SK-N-SH treated with all-trans-retinoic acid at 6 μM for 48 hours (cell line): ENCODE measurements at regions not wholly inside any gene's neighbourhood (a gene's known extent, or its start where the extent isn't known, plus 50 kb on each side); places are given as distances from the start of the nearest gene placed in this dataset.

Experiments used
- ATAC-seq: fragments of 200-7000 bp; cut with Tn5 transposase; 3 replicates; pipeline ENCODE4 v1.9.1; 2020; ENCODE audit warnings: mild to moderate bottlenecking, moderate library complexity
- ARNTL ChIP-seq: fragments of 450-650 bp; formaldehyde crosslinking; IDR thresholded peaks from 2 replicates; pipeline ENCODE4 v1.5.0; 2020; ENCODE audit warnings: low read depth, mild to moderate bottlenecking, moderate library complexity, borderline replicate concordance
- BACH2 ChIP-seq: fragments of 250-450 bp; sonication (Bioruptor Pico); IDR thresholded peaks from 2 replicates; pipeline ENCODE4 v1.9.0; 2021; ENCODE audit warnings: mild to moderate bottlenecking, borderline replicate concordance
- CSDC2 ChIP-seq: fragments of 250-450 bp; sonication (Bioruptor Pico); IDR thresholded peaks from 2 replicates; pipeline ENCODE4 v1.5.0; 2020; ENCODE audit warnings: mild to moderate bottlenecking, moderate library complexity
- CSRNP3 ChIP-seq: fragments of 250-450 bp; sonication (Bioruptor Pico); IDR thresholded peaks from 2 replicates; pipeline ENCODE4 v1.5.1; 2021; ENCODE audit warnings: mild to moderate bottlenecking, moderate library complexity
- ESRRG ChIP-seq: fragments of 250-450 bp; sonication (Bioruptor Pico); IDR thresholded peaks from 2 replicates; pipeline ENCODE4 v1.6.1; 2021; ENCODE audit warnings: mild to moderate bottlenecking
- GLIS3 ChIP-seq: fragments of 250-450 bp; sonication (Bioruptor Pico); IDR thresholded peaks from 2 replicates; pipeline ENCODE4 v1.5.0; 2020; ENCODE audit warnings: mild to moderate bottlenecking, moderate library complexity
- ISL1 ChIP-seq: fragments of 250-450 bp; sonication (Bioruptor Pico); IDR thresholded peaks from 2 replicates; pipeline ENCODE4 v2.1.2; 2022; ENCODE audit warnings: mild to moderate bottlenecking, moderate library complexity
- OSR1 ChIP-seq: fragments of 250-450 bp; sonication (Bioruptor Pico); IDR thresholded peaks from 2 replicates; pipeline ENCODE4 v1.8.0; 2022; ENCODE audit warnings: moderate library complexity, mild to moderate bottlenecking, inconsistent platforms
- PATZ1 ChIP-seq: fragments of 250-450 bp; sonication (Bioruptor Pico); IDR thresholded peaks from 2 replicates; pipeline ENCODE4 v1.8.0; 2020; ENCODE audit warnings: mild to moderate bottlenecking, moderate library complexity, borderline replicate concordance
- POU6F1 ChIP-seq: fragments of 250-450 bp; sonication (Bioruptor Pico); IDR thresholded peaks from 2 replicates; pipeline ENCODE4 v1.8.0; 2021; ENCODE audit warnings: low read depth, mild to moderate bottlenecking, moderate library complexity, borderline replicate concordance
- PPARA ChIP-seq: fragments of 250-450 bp; sonication (Bioruptor Pico); IDR thresholded peaks from 2 replicates; pipeline ENCODE4 v1.5.0; 2020; ENCODE audit warnings: mild to moderate bottlenecking, borderline replicate concordance
- RARB ChIP-seq: fragments of 250-450 bp; sonication (Bioruptor Pico); IDR thresholded peaks from 2 replicates; pipeline ENCODE4 v1.8.0; 2021; ENCODE audit warnings: mild to moderate bottlenecking, moderate library complexity
- SNAI2 ChIP-seq: fragments of 250-450 bp; sonication (Bioruptor Pico); IDR thresholded peaks from 2 replicates; pipeline ENCODE4 v1.5.0; 2020; ENCODE audit warnings: mild to moderate bottlenecking, moderate library complexity
- TCF4 ChIP-seq: fragments of 250-450 bp; sonication (Bioruptor Pico); IDR thresholded peaks from 2 replicates; pipeline ENCODE4 v1.8.0; 2021; ENCODE audit warnings: mild to moderate bottlenecking, moderate library complexity, borderline replicate concordance
- TOX ChIP-seq: fragments of 250-450 bp; sonication (Bioruptor Pico); IDR thresholded peaks from 2 replicates; pipeline ENCODE4 v1.8.0; 2021; ENCODE audit warnings: mild to moderate bottlenecking, moderate library complexity, borderline replicate concordance
- ZC3H10 ChIP-seq: fragments of 250-450 bp; sonication (Bioruptor Pico); IDR thresholded peaks from 2 replicates; pipeline ENCODE4 v1.5.1; 2021; ENCODE audit warnings: mild to moderate bottlenecking, moderate library complexity
- ZFP3 ChIP-seq: fragments of 250-450 bp; sonication (Bioruptor Pico); IDR thresholded peaks from 2 replicates; pipeline ENCODE4 v1.5.0; 2020; ENCODE audit warnings: mild to moderate bottlenecking, moderate library complexity
- ZNF565 ChIP-seq: fragments of 450-650 bp; formaldehyde crosslinking; conservative IDR thresholded peaks from 2 replicates; pipeline ENCODE4 v1.5.0; 2020; ENCODE audit warnings: low read depth, mild to moderate bottlenecking, moderate library complexity
- ZNF70 ChIP-seq: fragments of 450-650 bp; formaldehyde crosslinking; IDR thresholded peaks from 2 replicates; pipeline ENCODE4 v1.5.0; 2020; ENCODE audit warnings: mild to moderate bottlenecking, moderate library complexity
- ZNF8 ChIP-seq: fragments of 450-650 bp; formaldehyde crosslinking; IDR thresholded peaks from 2 replicates; pipeline ENCODE4 v1.5.0; 2020; ENCODE audit warnings: mild to moderate bottlenecking, moderate library complexity

GRCh38 chr12:42957136-42957535 is 367.6 kb upstream of the PRICKLE1 start:
- ATAC-seq = no peak
- TF ChIP-seq ZFP3 (CRISPR knock-in tag) (no peak), ISL1 (no peak), TCF4 (CRISPR knock-in tag) (no peak), BACH2 (no peak), SNAI2 (CRISPR knock-in tag) (no peak), ARNTL (CRISPR knock-in tag) (no peak), CSRNP3 (CRISPR knock-in tag) (no peak), OSR1 (CRISPR knock-in tag) (no peak), ZNF8 (CRISPR knock-in tag) (no peak), PPARA (CRISPR knock-in tag) (no peak), CSDC2 (CRISPR knock-in tag) (no peak), GLIS3 (CRISPR knock-in tag) (no peak), ZNF565 (CRISPR knock-in tag) (no peak)

GRCh38 chr12:42953021-42953420 is 363.5 kb upstream of the PRICKLE1 start:
- no peak for ATAC-seq
- TF ChIP-seq ISL1 = no peak
- TF ChIP-seq GLIS3 (CRISPR knock-in tag) = no peak
- TF ChIP-seq ZFP3 (CRISPR knock-in tag) = no peak
- TF ChIP-seq PATZ1 = no peak
- no peak for TF ChIP-seq ZNF8 (CRISPR knock-in tag)
- TF ChIP-seq ZC3H10 (CRISPR knock-in tag) = no peak
- TF ChIP-seq ZNF70 = no peak
- no peak for TF ChIP-seq RARB (CRISPR knock-in tag)
- no peak for TF ChIP-seq TCF4 (CRISPR knock-in tag)
- TF ChIP-seq POU6F1 = no peak
- no peak for TF ChIP-seq BACH2
- no peak for TF ChIP-seq PPARA (CRISPR knock-in tag)
- no peak for TF ChIP-seq TOX (CRISPR knock-in tag)
- no peak for TF ChIP-seq ESRRG (CRISPR knock-in tag)
- no peak for TF ChIP-seq OSR1 (CRISPR knock-in tag)
- TF ChIP-seq, all 23 proteins: peak for 0

- ATAC-seq = no peak
- TF ChIP-seq ZNF8 (CRISPR knock-in tag) = no peak
- no peak for TF ChIP-seq TOX (CRISPR knock-in tag)
These were observed 357.4 kb upstream of the PRICKLE1 start for GRCh38 chr12:42946871-42947381.

GRCh38 chr12:42945927-42946326 is 356.4 kb upstream of the PRICKLE1 start:
- TF ChIP-seq ZNF8 (CRISPR knock-in tag) = no peak
- no peak for TF ChIP-seq CSDC2 (CRISPR knock-in tag)
- TF ChIP-seq ZFP3 (CRISPR knock-in tag) = no peak
- TF ChIP-seq SNAI2 (CRISPR knock-in tag) = no peak
- TF ChIP-seq PATZ1 = no peak
- TF ChIP-seq ZNF565 (CRISPR knock-in tag) = no peak
- ATAC-seq = no peak

GRCh38 chr12:42944516-42944915 is 355.0 kb upstream of the PRICKLE1 start:
- ATAC-seq = no peak
- TF ChIP-seq ZC3H10 (CRISPR knock-in tag) = no peak
- no peak for TF ChIP-seq PATZ1
- no peak for TF ChIP-seq RARB (CRISPR knock-in tag)
